HG02840 (cell line): ENCODE measurements at regions not wholly inside any gene's neighbourhood (a gene's known extent, or its start where the extent isn't known, plus 50 kb on each side); places are given as distances from the start of the nearest gene placed in this dataset.
"Not testable (repeated sequence)": the region's sequence is repeated elsewhere in the genome, so short reads cannot be mapped to it uniquely, and the experiment has no call there.

ENCODE experiments used
- ATAC-seq: cut with Tn5 transposase; IDR thresholded peaks from one replicate; pipeline ENCODE4 v1.9.1; 2021; ENCODE audit warnings: mild to moderate bottlenecking, moderate library complexity, moderate number of reproducible peaks; ENCODE audit not compliant: unreplicated experiment, low FRiP score

GRCh38 chr5:136506131-136506530 lies 140.8 kb upstream of the TRPC7 start:
- no peak for ATAC-seq

GRCh38 chr5:136501133-136501532 lies 135.8 kb upstream of the TRPC7 start:
- no peak for ATAC-seq

- ATAC-seq, result no peak
These were observed 127.2 kb upstream of the TRPC7 start for GRCh38 chr5:136492587-136492986.

- ATAC-seq, result no peak
These were observed 126.5 kb upstream of the TRPC7 start for GRCh38 chr5:136491806-136492205.

- ATAC-seq, result no peak
These were observed 119.5 kb upstream of the TRPC7 start for GRCh38 chr5:136484808-136485325.

- ATAC-seq, result no peak
These were observed 116.9 kb upstream of the TRPC7 start for GRCh38 chr5:136482206-136482605.

- ATAC-seq, result no peak
These were observed 109.1 kb upstream of the TRPC7 start for GRCh38 chr5:136474466-136474865.

GRCh38 chr5:136467632-136468031 lies 102.3 kb upstream of the TRPC7 start:
- ATAC-seq, result no peak

- no peak for ATAC-seq
These were observed 100.7 kb upstream of the TRPC7 start for GRCh38 chr5:136466041-136466415.

- ATAC-seq, result no peak
These were observed 93.1 kb upstream of the TRPC7 start for GRCh38 chr5:136458481-136458880.

GRCh38 chr5:136457390-136458013 lies 92.2 kb upstream of the TRPC7 start:
- ATAC-seq, result no peak

GRCh38 chr5:136455409-136455808 lies 90.1 kb upstream of the TRPC7 start:
- ATAC-seq, result no peak

- no peak for ATAC-seq
These were observed 88.8 kb upstream of the TRPC7 start for GRCh38 chr5:136453986-136454758.

- no peak for ATAC-seq
These were observed 87.9 kb upstream of the TRPC7 start for GRCh38 chr5:136453199-136453598.

GRCh38 chr5:136447576-136447975 lies 82.2 kb upstream of the TRPC7 start:
- ATAC-seq, result not testable (repeated sequence)

- no peak for ATAC-seq
These were observed 81.2 kb upstream of the TRPC7 start for GRCh38 chr5:136446565-136446964.

GRCh38 chr5:136444099-136444498 lies 78.8 kb upstream of the TRPC7 start:
- not testable (repeated sequence) for ATAC-seq

GRCh38 chr5:136439367-136439766 lies 74.0 kb upstream of the TRPC7 start:
- ATAC-seq, result no peak

- ATAC-seq, result no peak
These were observed 70.7 kb upstream of the TRPC7 start for GRCh38 chr5:136435946-136436543.

GRCh38 chr5:136434795-136435194 lies 69.5 kb upstream of the TRPC7 start:
- no peak for ATAC-seq

GRCh38 chr5:136432705-136433104 lies 67.4 kb upstream of the TRPC7 start:
- no peak for ATAC-seq

- ATAC-seq, result no peak
These were observed 64.7 kb upstream of the TRPC7 start for GRCh38 chr5:136430081-136430480.
